Right lobe of liver (tissue), 6 donors: ENCODE measurements at regions not wholly inside any gene's neighbourhood (a gene's known extent, or its start where the extent isn't known, plus 50 kb on each side); places are given as distances from the start of the nearest gene placed in this dataset.

Source experiments
- ATAC-seq, 4 donors: fragments of 200-7000 bp; cut with Tn5 transposase; one replicate each; pipeline ENCODE4 v1.9.1; 2020; ENCODE audit warnings: mild to moderate bottlenecking in 4 of 4, moderate library complexity in 4 of 4
- DNase-seq, 3 donors: peaks; one replicate each; pipeline ENCODE4 v3.0.0-alpha.2; 2020
- H3K27ac ChIP-seq, 3 donors: fragments of 200-600 bp; one replicate each; pipeline ENCODE4 v1.8.0; 2022
- H3K27me3 ChIP-seq, 2 donors: fragments of 200-600 bp; one replicate each; pipeline ENCODE4 v1.8.0; 2022
- H3K36me3 ChIP-seq, 4 donors: fragments of 200-600 bp; sonication (generic) in 1 of 4; one replicate each; pipeline versions ENCODE4 v1.5.1 to v1.8.0; 2017 to 2022; ENCODE audit warnings: control low read depth in 1 of 4
- H3K4me1 ChIP-seq, 4 donors: fragments of 200-600 bp; sonication (generic) in 1 of 4; one replicate each; pipeline versions ENCODE4 v1.5.1 to v1.8.0; 2017 to 2022; ENCODE audit warnings: control low read depth in 1 of 4
- H3K4me3 ChIP-seq, 3 donors: fragments of 200-600 bp; one replicate each; pipeline ENCODE4 v1.8.0; 2022
- H3K9me3 ChIP-seq, 4 donors: fragments of 200-600 bp; sonication (generic) in 1 of 4; one replicate each; pipeline versions ENCODE4 v1.5.1 to v1.8.0; 2017 to 2022; ENCODE audit warnings: control low read depth in 1 of 4
- CTCF ChIP-seq, 4 donors: fragments of 200-600 bp in 3 of 4; fragments of 450-650 bp in 1 of 4; IDR thresholded peaks; one replicate each; pipeline versions ENCODE4 v1.5.1 to v1.8.0; 2016 to 2022; ENCODE audit warnings: antibody characterized with exemption in 4 of 4, mild to moderate bottlenecking in 2 of 4
- POLR2A ChIP-seq: fragments of 450-650 bp; IDR thresholded peaks from one replicate; pipeline ENCODE4 v1.6.1; 2017; ENCODE audit warnings: antibody characterized with exemption, mild to moderate bottlenecking
- WGBS: methylation state at CpG from one replicate; pipeline ENCODE4 v1.1.6; 2018; ENCODE audit warnings: low coverage, low lambda C conversion rate; ENCODE audit not compliant: insufficient coverage; ENCODE audit errors: missing lambda C conversion rate; 5-methylcytosine and 5-hydroxymethylcytosine counted together
- intact Hi-C, 2 donors: fragments of 100-400 bp; cut with DNase I; formaldehyde crosslinking; loops; one replicate each; pipeline versions ENCODE4 v1.11.2 to v1.14.1; 2022
- donor health status: DM: no; HTN: yes; CAD: no.
- donor health status: DM: no; HTN: no; CAD: no.
- donor health status: DM: no; HTN: no; CAD: no.
- donor health status: DM: no; HTN: yes; CAD: no.
- donor health status: DM: no; HTN: yes; CAD: no.

DNA sequence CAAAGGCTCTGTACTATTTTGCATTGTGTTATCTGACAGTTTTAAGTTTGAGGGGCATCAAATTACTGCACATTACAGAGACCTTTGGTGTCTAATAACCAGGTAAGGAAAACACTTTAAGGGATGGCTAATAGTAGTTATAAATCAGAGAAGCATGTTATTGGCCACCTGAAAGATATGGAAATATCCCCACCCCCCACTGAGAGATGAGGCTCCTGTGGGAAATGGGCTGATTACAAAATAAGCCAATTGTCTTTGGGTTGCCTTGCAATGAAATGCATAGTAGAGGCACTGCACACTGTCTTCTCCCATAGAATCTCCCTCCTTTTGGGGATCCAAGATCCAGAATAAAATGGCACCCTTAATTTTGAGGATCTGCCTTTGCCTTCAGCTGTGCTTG is 91.0 kb downstream of the IGLL5 start:
- intact Hi-C loops, result no loop called here
- DNase-seq, result no peak
- H3K27ac ChIP-seq, result no peak overlapping the region
- H3K4me1 ChIP-seq, result peaks cover 0 to 19% (median 6%) of the 10 kb centered on the region in 4 donors
- H3K27me3 ChIP-seq, result no peaks in the 10 kb centered on the region
- no peak overlapping the region for H3K4me3 ChIP-seq
- H3K9me3 ChIP-seq, result peaks cover 0 to 9% (median 2%) of the 10 kb centered on the region in 4 donors
- ATAC-seq, result no peak
- H3K36me3 ChIP-seq, result no peaks in the 10 kb centered on the region
- no peak for TF ChIP-seq CTCF (IDR thresholded peaks at IDR 0.05)
- TF ChIP-seq POLR2A, result no peak

DNA sequence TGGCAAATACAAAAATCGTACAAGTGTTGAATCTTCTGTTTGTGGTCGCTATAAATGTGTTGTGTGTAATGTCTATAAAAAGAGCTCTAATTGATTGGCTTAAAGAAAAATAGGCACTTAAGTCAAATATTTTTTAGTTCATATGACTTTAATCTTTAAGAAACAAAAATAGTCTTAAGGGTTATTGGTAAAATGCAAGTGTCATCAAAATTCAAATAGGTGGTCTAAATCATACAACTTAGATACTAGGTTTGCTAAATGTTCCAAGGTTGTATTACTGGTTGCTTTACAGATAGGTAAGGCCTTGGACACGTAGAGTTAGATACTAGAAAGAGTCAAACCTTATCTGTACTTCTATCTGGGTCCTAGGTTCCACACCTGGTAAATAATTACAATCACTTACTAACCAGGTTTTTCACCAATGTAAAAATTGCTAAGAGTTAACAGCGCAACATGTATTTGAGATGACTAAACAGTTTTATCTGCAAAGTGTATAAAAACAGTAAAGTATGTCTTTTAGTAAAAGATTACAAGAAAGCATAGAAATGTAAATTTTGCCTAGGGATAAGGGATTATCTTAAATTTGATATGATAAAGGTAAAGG is 91.1 kb upstream of the GNAZ start:
- 63% methylated on average over 4 of the region's 4 CpGs for WGBS
- H3K4me3 ChIP-seq, result no peak overlapping the region
- ATAC-seq (no peak), DNase-seq (no peak)
- intact Hi-C loops, result no loop called here
- H3K9me3 ChIP-seq, result peaks cover 0 to 9% (median 2%) of the 10 kb centered on the region in 4 donors
- TF ChIP-seq POLR2A (no peak), CTCF (IDR thresholded peaks at IDR 0.05) (no peak)
- H3K27me3 ChIP-seq, result no peaks in the 10 kb centered on the region
- peaks cover 0 to 17% (median 6%) of the 10 kb centered on the region in 4 donors for H3K4me1 ChIP-seq
- no peak overlapping the region for H3K27ac ChIP-seq
- H3K36me3 ChIP-seq, result no peaks in the 10 kb centered on the region

- Histone ChIP-seq H3K27me3 (no peaks in the 10 kb centered on the region), H3K4me1 (peaks cover 0 to 11% (median 3%) of the 10 kb centered on the region in 4 donors), H3K4me3 (no peak overlapping the region), H3K27ac (no peak overlapping the region), H3K36me3 (no peaks in the 10 kb centered on the region), H3K9me3 (peaks cover 0 to 9% (median 2%) of the 10 kb centered on the region in 4 donors)
- 95% methylated on average over 1 of the region's 1 CpG for WGBS
- DNase-seq (no peak), ATAC-seq (no peak)
- TF ChIP-seq POLR2A (no peak), CTCF (IDR thresholded peaks at IDR 0.05) (no peak)
- intact Hi-C loops, result no loop called here
Observed at GRCh38 chr22:22979954-22980353, 90.4 kb upstream of the GNAZ start.

GRCh38 chr22:22981670-22982571 is 88.4 kb upstream of the GNAZ start:
- H3K36me3 ChIP-seq, result no peaks in the 10 kb centered on the region
- H3K27ac ChIP-seq, result no peak overlapping the region
- intact Hi-C loops, result no loop called here
- H3K27me3 ChIP-seq, result no peaks in the 10 kb centered on the region
- ATAC-seq, result no peak
- no peaks in the 10 kb centered on the region for H3K4me1 ChIP-seq
- H3K9me3 ChIP-seq, result peaks cover 0 to 9% (median 2%) of the 10 kb centered on the region in 4 donors
- TF ChIP-seq CTCF (IDR thresholded peaks at IDR 0.05) (no peak), POLR2A (no peak)
- DNase-seq, result no peak
- WGBS, result 55% methylated on average over 3 of the region's 3 CpGs
- no peak overlapping the region for H3K4me3 ChIP-seq
